OCI-LY7 (cell line): ENCODE measurements at regions not wholly inside any gene's neighbourhood (a gene's known extent, or its start where the extent isn't known, plus 50 kb on each side); places are given as distances from the start of the nearest gene placed in this dataset.

Source experiments
- BruUV-seq: library from RNA; stranded (reverse); fragments of 400-500 nt; replicated peaks from 2 replicates; lab custom pipeline; 2021; lab: Mats Ljungman, UMichigan
- CTCF ChIA-PET: fragments of 300-600 bp; sonication (Branson Sonifier 250); formaldehyde crosslinking; loops from one replicate; lab custom pipeline; 2022; ENCODE audit warnings: antibody characterized with exemption; ENCODE audit not compliant: unreplicated experiment; lab: Charles Lee
- POLR2A ChIA-PET: fragments of 300-600 bp; sonication (Branson Sonifier 250); formaldehyde crosslinking; loops from one replicate; lab custom pipeline; 2022; ENCODE audit warnings: antibody characterized with exemption; lab: Charles Lee
- DNase-seq: peaks from one replicate; pipeline ENCODE4 v3.0.0-alpha.2; 2015; ENCODE audit warnings: low spot score
- H2AFZ ChIP-seq: fragments of 200-600 bp; sonication (generic), shearing (Covaris generic); 2 replicates; pipeline ENCODE4 v1.6.1; 2014; ENCODE audit warnings: mild to moderate bottlenecking, antibody characterized with exemption, low read length, moderate library complexity
- H3K27ac ChIP-seq: fragments of 200-600 bp; sonication (generic); 2 replicates; pipeline ENCODE4 v1.5.1; 2014; ENCODE audit warnings: mixed run types, low read depth, mild to moderate bottlenecking, moderate library complexity, low read length, inconsistent platforms; ENCODE audit not compliant: poor library complexity, severe bottlenecking
- H3K36me3 ChIP-seq: fragments of 200-600 bp; sonication (generic); 2 replicates; pipeline ENCODE4 v1.6.1; 2014; ENCODE audit warnings: mild to moderate bottlenecking, antibody characterized with exemption, low read length, moderate library complexity, mixed read lengths; ENCODE audit not compliant: insufficient read depth
- H3K4me1 ChIP-seq: fragments of 200-600 bp; sonication (generic); 2 replicates; pipeline ENCODE4 v1.5.1; 2014; ENCODE audit warnings: mild to moderate bottlenecking, low read length; ENCODE audit not compliant: insufficient read depth, poor library complexity, severe bottlenecking
- H3K4me2 ChIP-seq: fragments of 200-600 bp; sonication (generic); 2 replicates; pipeline ENCODE4 v1.6.1; 2014; ENCODE audit warnings: mild to moderate bottlenecking, low read length
- H3K4me3 ChIP-seq: fragments of 200-600 bp; sonication (generic); 2 replicates; pipeline ENCODE4 v1.5.1; 2014; ENCODE audit warnings: mild to moderate bottlenecking, low read depth, low read length; ENCODE audit not compliant: poor library complexity, severe bottlenecking
- H3K79me2 ChIP-seq: fragments of 200-600 bp; sonication (generic); 2 replicates; pipeline ENCODE4 v1.6.1; 2016; ENCODE audit warnings: low read depth, mild to moderate bottlenecking, low read length, moderate library complexity, mixed read lengths; ENCODE audit not compliant: insufficient read depth
- H3K9me2 ChIP-seq: fragments of 200-600 bp; sonication (generic); 2 replicates; pipeline ENCODE4 v1.6.1; 2016; ENCODE audit warnings: mild to moderate bottlenecking, low read length, mixed read lengths; ENCODE audit not compliant: insufficient read depth
- H3K9me3 ChIP-seq: fragments of 200-600 bp; sonication (generic); 2 replicates; pipeline ENCODE4 v1.6.1; 2014; ENCODE audit warnings: mild to moderate bottlenecking, mixed run types, low read length, mixed read lengths
- H4K20me1 ChIP-seq: fragments of 200-600 bp; sonication (generic); 2 replicates; pipeline ENCODE4 v1.6.1; 2014; ENCODE audit warnings: mild to moderate bottlenecking, antibody characterized with exemption, low read length, moderate library complexity, mixed read lengths; ENCODE audit not compliant: insufficient read depth
- CTCF ChIP-seq: fragments of 200-600 bp; sonication (generic); conservative IDR thresholded peaks from 2 replicates; pipeline ENCODE4 v1.5.1; 2014; ENCODE audit warnings: mild to moderate bottlenecking, antibody characterized with exemption, low read length, moderate library complexity, mixed read lengths
- EZH2phosphoT487 ChIP-seq: fragments of 200-600 bp; sonication (generic); IDR thresholded peaks from 2 replicates; pipeline ENCODE4 v1.6.1; 2018; ENCODE audit warnings: low read depth, borderline replicate concordance, mild to moderate bottlenecking, mixed run types, antibody characterized with exemption, low read length, moderate library complexity, mixed read lengths
- intact Hi-C: fragments of 100-400 bp; cut with micrococcal nuclease; formaldehyde crosslinking; loops from one replicate; pipeline ENCODE4 v1.10.0; 2022; ENCODE audit not compliant: unreplicated experiment

- no TSS peak for BruUV-seq
- intact Hi-C loops = no loop called here
- ChIA-PET POLR2A (no interaction called here), CTCF (no interaction called here)
- Histone ChIP-seq H3K4me2 (no peak overlapping the region), H3K36me3 (no peaks in the 10 kb centered on the region), H2AFZ (no peak overlapping the region), H3K9me2 (no peaks in the 10 kb centered on the region), H3K9me3 (no peaks in the 10 kb centered on the region), H3K79me2 (no peaks in the 10 kb centered on the region), H3K4me3 (no peak overlapping the region), H3K27ac (no peak overlapping the region), H4K20me1 (no peaks in the 10 kb centered on the region), H3K4me1 (no peaks in the 10 kb centered on the region)
- DNase-seq = no peak
- no peak for TF ChIP-seq CTCF
- no peak for TF ChIP-seq EZH2phosphoT487
Measured at GRCh38 chr9:119083673-119084072, 285.6 kb downstream of the BRINP1 start.

- H3K4me1 ChIP-seq = no peaks in the 10 kb centered on the region
- BruUV-seq = no TSS peak
- no peaks in the 10 kb centered on the region for H3K9me2 ChIP-seq
- H4K20me1 ChIP-seq = no peaks in the 10 kb centered on the region
- ChIA-PET CTCF (no interaction called here), POLR2A (no interaction called here)
- TF ChIP-seq EZH2phosphoT487 = no peak
- TF ChIP-seq CTCF = no peak
- H3K4me2 ChIP-seq = no peak overlapping the region
- intact Hi-C loops = no loop called here
- H3K27ac ChIP-seq = no peak overlapping the region
- no peak overlapping the region for H2AFZ ChIP-seq
- H3K9me3 ChIP-seq = no peaks in the 10 kb centered on the region
- H3K79me2 ChIP-seq = no peaks in the 10 kb centered on the region
- no peak overlapping the region for H3K4me3 ChIP-seq
- no peaks in the 10 kb centered on the region for H3K36me3 ChIP-seq
- DNase-seq = no peak
Measured at GRCh38 chr9:119086590-119086989, 282.6 kb downstream of the BRINP1 start.

GRCh38 chr9:119088002-119088547 is 281.2 kb downstream of the BRINP1 start:
- Histone ChIP-seq H2AFZ (no peak overlapping the region), H3K9me3 (no peaks in the 10 kb centered on the region), H3K4me3 (no peak overlapping the region), H3K27ac (no peak overlapping the region), H3K79me2 (no peaks in the 10 kb centered on the region), H4K20me1 (no peaks in the 10 kb centered on the region), H3K9me2 (no peaks in the 10 kb centered on the region), H3K4me1 (no peaks in the 10 kb centered on the region), H3K4me2 (no peak overlapping the region), H3K36me3 (no peaks in the 10 kb centered on the region)
- TF ChIP-seq CTCF (no peak), EZH2phosphoT487 (no peak)
- no peak for DNase-seq
- CTCF ChIA-PET = no interaction called here
- intact Hi-C loops = no loop called here
- POLR2A ChIA-PET = no interaction called here
- no TSS peak for BruUV-seq
